Peyer's patch (tissue), 4 donors: ENCODE measurements at regions not wholly inside any gene's neighbourhood (a gene's known extent, or its start where the extent isn't known, plus 50 kb on each side); places are given as distances from the start of the nearest gene placed in this dataset.

Experiments
- DNase-seq, 3 donors: peaks; one replicate each; pipeline ENCODE4 v3.0.0-alpha.2; 2017 to 2019
- H3K27ac ChIP-seq, 4 donors: fragments of 200-600 bp; sonication (generic); one replicate each; pipeline ENCODE4 v1.5.1; 2016 to 2019
- H3K27me3 ChIP-seq, 2 donors: fragments of 200-600 bp; sonication (generic); one replicate each; pipeline ENCODE4 v1.5.1; 2019
- H3K36me3 ChIP-seq, 3 donors: fragments of 200-600 bp; sonication (generic); one replicate each; pipeline ENCODE4 v1.5.1; 2016 to 2019
- H3K4me1 ChIP-seq, 4 donors: fragments of 200-600 bp; sonication (generic); one replicate each; pipeline ENCODE4 v1.5.1; 2016 to 2019
- H3K4me3 ChIP-seq, 4 donors: fragments of 200-600 bp; sonication (generic); 1 replicate in 3 of 4; 2 replicates in 1 of 4; pipeline ENCODE4 v1.5.1; 2016 to 2019; ENCODE audit warnings: mild to moderate bottlenecking in 1 of 4
- H3K9me3 ChIP-seq, 4 donors: fragments of 200-600 bp; sonication (generic); one replicate each; pipeline ENCODE4 v1.5.1; 2016 to 2019; ENCODE audit warnings: mild to moderate bottlenecking in 1 of 4
- POLR2A ChIP-seq, 2 donors: fragments of 450-650 bp; IDR thresholded peaks; one replicate each; pipeline ENCODE4 v1.5.1; 2017; ENCODE audit warnings: antibody characterized with exemption in 2 of 2, mild to moderate bottlenecking in 2 of 2, moderate library complexity in 2 of 2
- TF ChIP-seq, protein P1 (sequence below), 6 experiments: fragments of 450-650 bp in 4 of 6; fragments of 200-600 bp in 2 of 6; sonication (generic) in 1 of 6; IDR thresholded peaks; one replicate each; pipeline ENCODE4 v1.5.1; 2017 to 2019; ENCODE audit warnings: antibody characterized with exemption in 6 of 6, mild to moderate bottlenecking in 3 of 6, moderate library complexity in 1 of 6

GRCh38 chr3:145942052-145942451 lies 218.9 kb downstream of the PLOD2 start:
- Histone ChIP-seq H3K27ac (no peak overlapping the region), H3K9me3 (no peaks in the 10 kb centered on the region), H3K4me3 (no peak overlapping the region), H3K27me3 (no peaks in the 10 kb centered on the region), H3K4me1 (no peaks in the 10 kb centered on the region), H3K36me3 (no peaks in the 10 kb centered on the region)
- no peak for TF ChIP-seq POLR2A (IDR thresholded peaks at IDR 0.05)
- TF ChIP-seq, protein P1, sequence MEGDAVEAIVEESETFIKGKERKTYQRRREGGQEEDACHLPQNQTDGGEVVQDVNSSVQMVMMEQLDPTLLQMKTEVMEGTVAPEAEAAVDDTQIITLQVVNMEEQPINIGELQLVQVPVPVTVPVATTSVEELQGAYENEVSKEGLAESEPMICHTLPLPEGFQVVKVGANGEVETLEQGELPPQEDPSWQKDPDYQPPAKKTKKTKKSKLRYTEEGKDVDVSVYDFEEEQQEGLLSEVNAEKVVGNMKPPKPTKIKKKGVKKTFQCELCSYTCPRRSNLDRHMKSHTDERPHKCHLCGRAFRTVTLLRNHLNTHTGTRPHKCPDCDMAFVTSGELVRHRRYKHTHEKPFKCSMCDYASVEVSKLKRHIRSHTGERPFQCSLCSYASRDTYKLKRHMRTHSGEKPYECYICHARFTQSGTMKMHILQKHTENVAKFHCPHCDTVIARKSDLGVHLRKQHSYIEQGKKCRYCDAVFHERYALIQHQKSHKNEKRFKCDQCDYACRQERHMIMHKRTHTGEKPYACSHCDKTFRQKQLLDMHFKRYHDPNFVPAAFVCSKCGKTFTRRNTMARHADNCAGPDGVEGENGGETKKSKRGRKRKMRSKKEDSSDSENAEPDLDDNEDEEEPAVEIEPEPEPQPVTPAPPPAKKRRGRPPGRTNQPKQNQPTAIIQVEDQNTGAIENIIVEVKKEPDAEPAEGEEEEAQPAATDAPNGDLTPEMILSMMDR (IDR thresholded peaks at IDR 0.05): no peak
- DNase-seq: no peak

- no peaks in the 10 kb centered on the region for H3K27me3 ChIP-seq
These were observed 217.0 kb downstream of the PLOD2 start for GRCh38 chr3:145943952-145944351.

GRCh38 chr3:145951441-145951840 lies 209.5 kb downstream of the PLOD2 start:
- Histone ChIP-seq H3K27ac (no peak overlapping the region), H3K36me3 (no peaks in the 10 kb centered on the region), H3K27me3 (no peaks in the 10 kb centered on the region), H3K4me1 (no peaks in the 10 kb centered on the region), H3K4me3 (no peak overlapping the region), H3K9me3 (no peaks in the 10 kb centered on the region)
- DNase-seq: no peak
- TF ChIP-seq, protein P1 (IDR thresholded peaks at IDR 0.05): no peak
- no peak for TF ChIP-seq POLR2A (IDR thresholded peaks at IDR 0.05)

More at GRCh38 chr3:145943952-145944351, 217.0 kb downstream of the PLOD2 start:
- H3K4me3 ChIP-seq: no peak overlapping the region
- no peak for DNase-seq
- no peaks in the 10 kb centered on the region for H3K36me3 ChIP-seq
- no peaks in the 10 kb centered on the region for H3K4me1 ChIP-seq
- TF ChIP-seq, protein P1 (IDR thresholded peaks at IDR 0.05): no peak
- no peak for TF ChIP-seq POLR2A (IDR thresholded peaks at IDR 0.05)
- no peak overlapping the region for H3K27ac ChIP-seq
- no peaks in the 10 kb centered on the region for H3K9me3 ChIP-seq

DNA sequence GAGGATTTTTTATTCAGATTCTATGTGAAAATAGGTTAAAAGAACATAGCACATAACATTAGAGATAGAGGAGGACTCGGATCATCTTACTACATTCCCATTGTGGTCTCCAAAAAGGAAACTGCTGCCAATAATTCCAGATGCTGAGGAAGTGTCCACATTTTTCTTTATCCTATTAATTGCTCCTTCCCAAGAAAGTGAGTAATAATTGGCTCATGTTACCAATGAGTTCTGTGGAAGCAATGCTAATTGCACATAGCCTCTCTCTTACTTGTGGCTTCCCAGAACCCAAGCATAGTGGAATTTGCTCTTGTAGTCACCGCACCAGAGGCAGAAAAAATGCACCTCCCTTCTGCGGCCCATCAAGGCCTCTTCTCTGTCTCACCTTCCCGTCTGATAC lies 208.4 kb downstream of the PLOD2 start:
- no peak overlapping the region for H3K4me3 ChIP-seq
- DNase-seq: no peak
- H3K4me1 ChIP-seq: no peaks in the 10 kb centered on the region
- no peak overlapping the region for H3K27ac ChIP-seq
- no peaks in the 10 kb centered on the region for H3K36me3 ChIP-seq
- TF ChIP-seq, protein P1 (IDR thresholded peaks at IDR 0.05): no peak
- no peak for TF ChIP-seq POLR2A (IDR thresholded peaks at IDR 0.05)
- H3K9me3 ChIP-seq: no peaks in the 10 kb centered on the region
- no peaks in the 10 kb centered on the region for H3K27me3 ChIP-seq

DNA sequence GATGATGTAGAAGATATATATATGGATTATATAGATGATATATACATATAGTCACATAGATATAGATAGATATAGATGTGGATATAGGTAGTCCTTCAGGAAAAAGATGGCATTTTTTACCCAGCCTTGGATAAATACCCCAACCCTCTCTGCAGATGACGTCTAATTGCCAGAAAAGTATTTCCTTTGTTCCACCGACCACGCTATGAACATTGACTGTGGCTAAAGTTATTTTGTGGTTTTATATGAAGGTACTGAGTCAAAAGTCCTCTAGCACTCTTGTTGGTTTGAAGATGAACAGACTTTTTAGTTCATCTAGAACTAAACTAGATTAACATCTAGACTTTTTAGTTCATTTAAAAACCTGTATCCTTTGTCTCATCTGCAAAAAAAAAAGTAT lies 207.7 kb downstream of the PLOD2 start:
- DNase-seq: no peak
- H3K4me3 ChIP-seq: no peak overlapping the region
- H3K36me3 ChIP-seq: no peaks in the 10 kb centered on the region
- no peaks in the 10 kb centered on the region for H3K27me3 ChIP-seq
- H3K27ac ChIP-seq: no peak overlapping the region
- no peaks in the 10 kb centered on the region for H3K9me3 ChIP-seq
- no peaks in the 10 kb centered on the region for H3K4me1 ChIP-seq
- no peak for TF ChIP-seq POLR2A (IDR thresholded peaks at IDR 0.05)
- TF ChIP-seq, protein P1 (IDR thresholded peaks at IDR 0.05): no peak

GRCh38 chr3:145959457-145960088 lies 201.4 kb downstream of the PLOD2 start:
- no peak for TF ChIP-seq POLR2A (IDR thresholded peaks at IDR 0.05)
- H3K27me3 ChIP-seq: no peaks in the 10 kb centered on the region
- H3K4me1 ChIP-seq: no peaks in the 10 kb centered on the region
- DNase-seq: no peak
- H3K9me3 ChIP-seq: no peaks in the 10 kb centered on the region
- H3K36me3 ChIP-seq: no peaks in the 10 kb centered on the region
- no peak overlapping the region for H3K27ac ChIP-seq
- H3K4me3 ChIP-seq: no peak overlapping the region
